Astrocyte (in vitro differentiated cells and primary cell): ENCODE measurements at regions not wholly inside any gene's neighbourhood (a gene's known extent, or its start where the extent isn't known, plus 50 kb on each side); places are given as distances from the start of the nearest gene placed in this dataset.

ENCODE experiments used
- EZH2 ChIP-seq: IDR thresholded peaks from 2 replicates; pipeline ENCODE4 v1.6.1; 2012; ENCODE audit warnings: mild to moderate bottlenecking, low read length, inconsistent platforms; ENCODE audit not compliant: insufficient read depth
- TF ChIP-seq, protein P1 (sequence below): IDR thresholded peaks from 2 replicates; pipeline ENCODE4 v1.5.1; 2011; ENCODE audit warnings: low read depth, mild to moderate bottlenecking, inconsistent platforms, low read length, moderate library complexity; ENCODE audit not compliant: insufficient read depth

DNA sequence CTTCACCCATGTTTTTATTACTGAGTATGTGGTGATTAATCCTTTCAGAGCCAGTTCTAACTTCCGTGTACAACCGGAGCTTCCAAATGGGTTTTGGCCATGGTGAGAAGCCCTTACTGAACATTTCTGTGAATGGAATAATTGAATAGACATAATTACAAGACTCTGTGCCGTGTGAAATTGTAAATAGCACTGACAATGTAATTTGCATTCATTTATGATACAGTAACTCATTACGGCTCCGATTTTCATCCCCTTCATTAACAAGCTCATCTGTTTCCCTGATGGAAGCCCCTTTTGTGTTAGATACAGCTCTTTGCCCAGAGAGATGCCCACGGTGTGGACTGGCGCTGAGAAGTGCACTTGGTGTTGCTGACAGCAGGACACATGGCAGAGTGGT lies 891.0 kb downstream of the AACS start:
- TF ChIP-seq, protein P1, sequence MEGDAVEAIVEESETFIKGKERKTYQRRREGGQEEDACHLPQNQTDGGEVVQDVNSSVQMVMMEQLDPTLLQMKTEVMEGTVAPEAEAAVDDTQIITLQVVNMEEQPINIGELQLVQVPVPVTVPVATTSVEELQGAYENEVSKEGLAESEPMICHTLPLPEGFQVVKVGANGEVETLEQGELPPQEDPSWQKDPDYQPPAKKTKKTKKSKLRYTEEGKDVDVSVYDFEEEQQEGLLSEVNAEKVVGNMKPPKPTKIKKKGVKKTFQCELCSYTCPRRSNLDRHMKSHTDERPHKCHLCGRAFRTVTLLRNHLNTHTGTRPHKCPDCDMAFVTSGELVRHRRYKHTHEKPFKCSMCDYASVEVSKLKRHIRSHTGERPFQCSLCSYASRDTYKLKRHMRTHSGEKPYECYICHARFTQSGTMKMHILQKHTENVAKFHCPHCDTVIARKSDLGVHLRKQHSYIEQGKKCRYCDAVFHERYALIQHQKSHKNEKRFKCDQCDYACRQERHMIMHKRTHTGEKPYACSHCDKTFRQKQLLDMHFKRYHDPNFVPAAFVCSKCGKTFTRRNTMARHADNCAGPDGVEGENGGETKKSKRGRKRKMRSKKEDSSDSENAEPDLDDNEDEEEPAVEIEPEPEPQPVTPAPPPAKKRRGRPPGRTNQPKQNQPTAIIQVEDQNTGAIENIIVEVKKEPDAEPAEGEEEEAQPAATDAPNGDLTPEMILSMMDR = no peak
- TF ChIP-seq EZH2 = no peak
